ENCODE measurements at regions not wholly inside any gene's neighbourhood (a gene's known extent, or its start where the extent isn't known, plus 50 kb on each side); places are given as distances from the start of the nearest gene placed in this dataset.
"Not testable (repeated sequence)": the region's sequence is repeated elsewhere in the genome, so short reads cannot be mapped to it uniquely, and the experiment has no call there.

DNA sequence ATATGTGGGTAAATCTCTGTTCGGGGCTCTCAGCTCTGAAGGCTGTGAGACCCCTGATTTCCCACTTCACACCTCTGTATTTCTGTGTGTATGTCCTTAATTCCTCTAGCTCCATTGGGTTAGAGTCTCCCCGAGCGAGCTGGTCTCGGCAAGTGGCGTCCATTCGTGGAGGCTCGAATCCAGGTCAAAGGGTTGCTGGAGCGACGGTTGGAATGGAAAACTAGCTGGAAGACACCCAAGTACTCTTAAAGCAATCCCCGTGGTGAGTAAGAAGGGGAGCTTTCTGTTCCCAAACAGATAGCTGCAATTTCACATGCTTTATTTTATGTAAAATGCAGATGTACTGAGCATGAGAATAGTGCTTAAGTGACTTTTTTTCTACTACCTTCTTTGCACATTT, 277.5 kb upstream of the SGCG start:
- in situ Hi-C loops (cut with MboI; ENCODE audit: low pct_unique_long_range_greater_than_20kb, low sequenced_read_pairs, unreplicated experiment): no loop called here
- DNase-seq (ENCODE audit: low spot score): no peak
- TF ChIP-seq, protein P1, sequence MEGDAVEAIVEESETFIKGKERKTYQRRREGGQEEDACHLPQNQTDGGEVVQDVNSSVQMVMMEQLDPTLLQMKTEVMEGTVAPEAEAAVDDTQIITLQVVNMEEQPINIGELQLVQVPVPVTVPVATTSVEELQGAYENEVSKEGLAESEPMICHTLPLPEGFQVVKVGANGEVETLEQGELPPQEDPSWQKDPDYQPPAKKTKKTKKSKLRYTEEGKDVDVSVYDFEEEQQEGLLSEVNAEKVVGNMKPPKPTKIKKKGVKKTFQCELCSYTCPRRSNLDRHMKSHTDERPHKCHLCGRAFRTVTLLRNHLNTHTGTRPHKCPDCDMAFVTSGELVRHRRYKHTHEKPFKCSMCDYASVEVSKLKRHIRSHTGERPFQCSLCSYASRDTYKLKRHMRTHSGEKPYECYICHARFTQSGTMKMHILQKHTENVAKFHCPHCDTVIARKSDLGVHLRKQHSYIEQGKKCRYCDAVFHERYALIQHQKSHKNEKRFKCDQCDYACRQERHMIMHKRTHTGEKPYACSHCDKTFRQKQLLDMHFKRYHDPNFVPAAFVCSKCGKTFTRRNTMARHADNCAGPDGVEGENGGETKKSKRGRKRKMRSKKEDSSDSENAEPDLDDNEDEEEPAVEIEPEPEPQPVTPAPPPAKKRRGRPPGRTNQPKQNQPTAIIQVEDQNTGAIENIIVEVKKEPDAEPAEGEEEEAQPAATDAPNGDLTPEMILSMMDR (IDR thresholded peaks at IDR 0.05; ENCODE audit: extremely low read depth, insufficient read depth, missing control alignments): no peak

DNA sequence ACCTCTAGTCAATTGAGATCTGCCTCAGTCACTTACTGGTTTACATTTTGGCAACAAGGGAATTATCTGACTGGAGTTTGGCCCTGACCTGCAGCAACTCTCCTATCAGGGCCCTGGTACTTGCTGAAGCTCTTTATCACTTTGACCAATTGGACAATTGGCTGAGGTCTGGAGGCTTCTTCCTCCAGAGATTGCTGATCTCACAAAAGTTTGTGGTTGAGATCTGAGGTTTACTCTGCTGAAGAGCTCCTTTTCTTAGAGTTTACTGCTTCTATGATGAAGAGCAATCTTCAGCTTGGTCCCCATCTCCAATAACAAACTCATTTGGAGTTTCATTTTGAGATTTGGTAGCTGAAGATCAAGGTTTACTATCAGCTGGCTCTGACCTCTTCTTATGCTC, 276.9 kb upstream of the SGCG start:
- no peak for DNase-seq (ENCODE audit: low spot score)
- in situ Hi-C loops (cut with MboI; ENCODE audit: low pct_unique_long_range_greater_than_20kb, low sequenced_read_pairs, unreplicated experiment): no loop called here
- TF ChIP-seq, protein P1 (IDR thresholded peaks at IDR 0.05; ENCODE audit: extremely low read depth, insufficient read depth, missing control alignments): no peak

DNA sequence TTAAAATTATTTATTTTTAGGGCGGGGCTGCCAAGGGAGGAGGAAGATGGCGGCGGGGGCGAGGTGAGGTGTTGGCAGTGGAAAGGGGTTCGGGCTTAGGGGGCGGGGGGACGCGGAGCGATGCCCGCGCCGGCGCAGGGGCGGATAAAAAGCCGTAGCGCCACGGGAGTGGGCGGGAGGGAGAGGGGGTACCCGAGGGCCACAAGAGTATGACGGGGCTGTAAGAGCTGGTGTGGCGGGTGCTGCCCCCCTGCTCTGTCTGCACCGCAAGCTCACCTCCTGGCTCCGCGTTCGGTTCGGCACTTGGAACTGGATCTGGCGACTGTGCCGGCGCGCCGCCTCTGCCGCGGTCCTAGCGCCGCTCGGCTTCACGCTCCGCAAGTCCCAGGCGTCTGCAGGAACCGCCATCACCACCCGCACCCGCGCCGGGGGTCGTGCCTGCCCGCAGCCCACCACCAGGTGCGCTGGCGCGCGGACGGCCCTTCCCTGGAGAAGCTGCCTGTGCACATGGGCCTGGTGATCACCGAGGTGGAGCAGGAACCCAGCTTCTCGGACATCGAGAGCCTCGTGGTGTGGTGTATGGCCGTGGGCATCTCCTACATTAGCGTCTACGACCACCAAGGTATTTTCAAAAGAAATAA, 265.2 kb upstream of the SGCG start:
- in situ Hi-C loops (cut with MboI; ENCODE audit: low pct_unique_long_range_greater_than_20kb, low sequenced_read_pairs, unreplicated experiment): no loop called here
- TF ChIP-seq, protein P1 (IDR thresholded peaks at IDR 0.05; ENCODE audit: extremely low read depth, insufficient read depth, missing control alignments): no peak
- no peak for DNase-seq (ENCODE audit: low spot score)

DNA sequence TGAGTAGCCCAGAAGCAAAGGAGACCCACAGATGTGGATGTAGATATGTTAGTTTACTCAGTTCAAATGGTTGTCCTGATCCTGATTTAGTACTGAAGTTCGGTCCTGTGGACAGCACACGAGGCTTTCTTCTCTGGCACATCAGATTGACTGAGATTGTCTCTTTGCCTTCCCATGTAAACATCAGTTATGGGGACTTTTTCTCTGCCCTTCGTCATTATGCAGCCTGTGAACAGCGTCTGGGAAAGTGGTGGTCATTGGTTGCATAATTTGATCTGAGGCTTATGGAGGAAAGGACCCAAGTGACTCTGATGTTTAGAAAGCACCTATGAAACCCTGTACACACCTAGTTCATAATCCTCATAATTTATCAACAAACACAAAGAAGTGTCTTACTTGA, 264.5 kb upstream of the SGCG start:
- in situ Hi-C loops (cut with MboI; ENCODE audit: low pct_unique_long_range_greater_than_20kb, low sequenced_read_pairs, unreplicated experiment): not testable (repeated sequence)

DNA sequence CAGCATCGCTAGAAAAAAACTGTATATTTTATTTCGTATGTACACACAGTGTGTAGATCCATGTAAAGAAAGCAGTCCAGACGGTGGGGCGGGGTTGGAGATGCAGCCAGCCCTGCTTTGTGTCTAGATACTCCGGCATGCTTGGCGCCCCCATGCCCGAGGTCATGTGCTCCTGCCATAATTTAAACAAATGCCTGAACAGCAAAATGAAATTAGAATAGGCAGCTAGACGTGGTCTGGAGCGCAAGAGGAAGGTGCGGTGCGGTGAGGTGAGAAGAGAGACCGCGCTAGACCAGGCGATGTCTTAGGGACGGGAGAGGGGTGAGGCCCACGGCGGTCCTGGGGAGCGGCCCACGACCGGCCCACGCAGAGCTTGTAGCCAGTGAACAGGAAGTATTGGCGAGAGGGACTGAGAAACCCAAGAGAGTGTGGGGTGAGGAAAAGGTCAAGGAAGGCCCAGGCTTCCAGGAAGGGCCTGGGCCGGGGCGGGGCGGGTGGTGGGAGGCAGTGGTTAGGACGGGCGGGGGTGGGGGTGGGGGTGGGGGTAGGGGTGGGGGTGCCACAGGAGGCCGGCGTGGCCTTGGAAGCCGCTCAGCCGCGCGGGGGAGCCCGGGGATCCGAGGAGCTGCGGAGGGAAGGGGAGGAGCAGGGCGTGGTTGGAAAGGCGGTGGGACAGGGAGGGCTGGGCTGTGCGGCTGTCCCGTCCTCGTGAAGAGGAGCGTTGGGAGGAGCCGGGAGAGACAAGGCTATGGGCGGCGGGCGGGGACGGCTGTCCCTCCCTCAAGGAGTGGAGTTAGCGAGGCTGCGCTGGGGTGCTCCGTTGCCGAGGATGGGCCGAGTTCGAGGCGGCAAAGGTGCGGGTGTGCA, 254.7 kb upstream of the SGCG start:
- TF ChIP-seq, protein P1 (IDR thresholded peaks at IDR 0.05; ENCODE audit: extremely low read depth, insufficient read depth, missing control alignments): no peak
- in situ Hi-C loops (cut with MboI; ENCODE audit: low pct_unique_long_range_greater_than_20kb, low sequenced_read_pairs, unreplicated experiment): no loop called here
- no peak for DNase-seq (ENCODE audit: low spot score)

More for the DNA sequence above, 264.5 kb upstream of the SGCG start:
- DNase-seq (ENCODE audit: low spot score): not testable (repeated sequence)

DNA sequence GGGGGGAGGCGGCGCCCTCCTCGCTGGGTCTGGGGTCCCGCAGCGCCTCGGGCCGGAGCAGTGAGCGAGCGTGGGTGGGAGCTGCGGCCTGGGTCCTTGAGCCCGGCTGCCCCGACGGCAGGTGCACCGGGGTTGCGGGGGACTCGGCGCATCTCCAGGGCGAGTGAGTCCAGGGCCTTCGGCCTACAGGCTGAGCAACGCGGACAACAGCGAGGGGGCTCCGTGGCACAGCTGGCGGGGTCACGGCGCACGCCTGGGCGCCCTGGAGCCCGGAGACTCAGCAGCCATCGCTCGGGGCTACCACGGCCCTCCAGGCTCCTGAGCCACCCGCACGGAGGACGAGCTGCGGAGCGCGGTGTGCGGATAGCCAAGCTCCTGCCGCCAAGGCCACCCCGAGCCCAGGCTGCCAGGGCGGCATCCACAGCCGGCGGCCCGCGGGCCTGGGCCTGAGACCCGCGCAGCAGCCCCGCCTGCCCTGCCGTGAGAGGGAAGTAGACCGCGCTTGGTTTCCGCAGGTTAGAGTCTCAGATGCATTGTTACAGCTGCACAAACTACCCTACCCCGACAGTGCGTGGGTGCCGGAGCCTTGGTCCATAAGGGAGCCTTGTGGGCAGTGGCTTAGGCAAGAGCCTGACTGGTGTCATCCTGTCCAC, 253.9 kb upstream of the SGCG start:
- no peak for DNase-seq (ENCODE audit: low spot score)
- TF ChIP-seq, protein P1 (IDR thresholded peaks at IDR 0.05; ENCODE audit: extremely low read depth, insufficient read depth, missing control alignments): no peak
- in situ Hi-C loops (cut with MboI; ENCODE audit: low pct_unique_long_range_greater_than_20kb, low sequenced_read_pairs, unreplicated experiment): no loop called here

DNA sequence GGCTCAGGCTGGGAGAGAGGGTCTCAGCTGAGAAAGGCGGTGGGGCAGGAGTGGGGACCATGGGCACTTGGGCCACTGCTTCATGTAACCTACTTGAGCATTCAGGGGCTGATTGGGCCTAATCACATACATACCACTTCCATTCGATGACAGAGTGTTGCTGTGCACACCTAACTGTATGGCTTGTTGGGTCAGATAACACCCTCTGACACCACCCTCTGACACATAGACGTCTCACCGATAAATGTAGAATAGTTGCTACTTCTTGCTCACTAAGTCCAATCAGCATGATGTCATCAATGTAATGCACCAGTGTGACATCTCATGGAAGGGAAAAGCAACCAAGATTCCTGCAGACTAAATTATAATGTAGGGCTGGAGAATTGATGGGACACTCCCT, 252.9 kb upstream of the SGCG start:
- DNase-seq (ENCODE audit: low spot score); in situ Hi-C loops (cut with MboI; ENCODE audit: low pct_unique_long_range_greater_than_20kb, low sequenced_read_pairs, unreplicated experiment): not testable (repeated sequence)

Measured in GM13977 (cell line).